DND-41 (cell line): ENCODE measurements at regions not wholly inside any gene's neighbourhood (a gene's known extent, or its start where the extent isn't known, plus 50 kb on each side); places are given as distances from the start of the nearest gene placed in this dataset.

Source experiments
- EZH2 ChIP-seq: IDR thresholded peaks from 3 replicates; pipeline ENCODE4 v1.6.1; 2012; ENCODE audit warnings: borderline replicate concordance, low read depth, mild to moderate bottlenecking, moderate library complexity, low read length, inconsistent platforms; ENCODE audit not compliant: severe bottlenecking
- TF ChIP-seq, protein P1 (sequence below): IDR thresholded peaks from 2 replicates; pipeline ENCODE4 v1.5.1; 2012; ENCODE audit warnings: borderline replicate concordance, low read length, moderate library complexity, mild to moderate bottlenecking; ENCODE audit not compliant: poor library complexity, severe bottlenecking; ENCODE audit errors: extremely low read depth

DNA sequence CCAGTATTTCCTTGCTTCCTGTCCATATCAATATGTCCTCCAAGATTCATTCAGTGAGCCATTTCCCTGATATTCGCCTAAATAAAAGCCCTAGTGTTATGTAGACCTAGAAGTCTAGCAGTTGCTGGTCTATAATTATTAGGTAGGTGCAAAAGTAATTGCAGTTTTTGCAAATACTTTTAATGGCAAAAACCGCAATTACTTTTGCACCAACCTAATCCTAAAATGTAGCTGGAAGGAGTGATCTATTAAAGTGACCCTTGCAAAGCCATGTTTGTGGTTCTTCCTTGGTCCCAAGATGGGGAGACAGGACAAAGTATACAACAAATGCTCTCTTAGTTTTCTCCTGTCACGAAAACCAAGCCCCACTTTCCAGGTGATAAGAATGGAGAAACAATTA lies 193.0 kb downstream of the IDS start:
- no peak for TF ChIP-seq EZH2
- TF ChIP-seq, protein P1, sequence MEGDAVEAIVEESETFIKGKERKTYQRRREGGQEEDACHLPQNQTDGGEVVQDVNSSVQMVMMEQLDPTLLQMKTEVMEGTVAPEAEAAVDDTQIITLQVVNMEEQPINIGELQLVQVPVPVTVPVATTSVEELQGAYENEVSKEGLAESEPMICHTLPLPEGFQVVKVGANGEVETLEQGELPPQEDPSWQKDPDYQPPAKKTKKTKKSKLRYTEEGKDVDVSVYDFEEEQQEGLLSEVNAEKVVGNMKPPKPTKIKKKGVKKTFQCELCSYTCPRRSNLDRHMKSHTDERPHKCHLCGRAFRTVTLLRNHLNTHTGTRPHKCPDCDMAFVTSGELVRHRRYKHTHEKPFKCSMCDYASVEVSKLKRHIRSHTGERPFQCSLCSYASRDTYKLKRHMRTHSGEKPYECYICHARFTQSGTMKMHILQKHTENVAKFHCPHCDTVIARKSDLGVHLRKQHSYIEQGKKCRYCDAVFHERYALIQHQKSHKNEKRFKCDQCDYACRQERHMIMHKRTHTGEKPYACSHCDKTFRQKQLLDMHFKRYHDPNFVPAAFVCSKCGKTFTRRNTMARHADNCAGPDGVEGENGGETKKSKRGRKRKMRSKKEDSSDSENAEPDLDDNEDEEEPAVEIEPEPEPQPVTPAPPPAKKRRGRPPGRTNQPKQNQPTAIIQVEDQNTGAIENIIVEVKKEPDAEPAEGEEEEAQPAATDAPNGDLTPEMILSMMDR: no peak
